Left renal cortex interstitium (tissue), 4 donors: ENCODE measurements at regions not wholly inside any gene's neighbourhood (a gene's known extent, or its start where the extent isn't known, plus 50 kb on each side); places are given as distances from the start of the nearest gene placed in this dataset.
"Not testable (repeated sequence)": the region's sequence is repeated elsewhere in the genome, so short reads cannot be mapped to it uniquely, and the experiment has no call there.

Source experiments
- DNase-seq, 4 donors: peaks; one replicate each; pipeline ENCODE4 v3.0.0-alpha.2; 2013; ENCODE audit warnings: low read depth in 4 of 4, low spot score in 2 of 4, missing footprints in 1 of 4

- not testable (repeated sequence) for DNase-seq
Measured at GRCh38 chr2:114018464-114018863, 128.6 kb downstream of the ACTR3 start.

GRCh38 chr2:114020668-114021067 lies 130.8 kb downstream of the ACTR3 start:
- no peak for DNase-seq

DNA sequence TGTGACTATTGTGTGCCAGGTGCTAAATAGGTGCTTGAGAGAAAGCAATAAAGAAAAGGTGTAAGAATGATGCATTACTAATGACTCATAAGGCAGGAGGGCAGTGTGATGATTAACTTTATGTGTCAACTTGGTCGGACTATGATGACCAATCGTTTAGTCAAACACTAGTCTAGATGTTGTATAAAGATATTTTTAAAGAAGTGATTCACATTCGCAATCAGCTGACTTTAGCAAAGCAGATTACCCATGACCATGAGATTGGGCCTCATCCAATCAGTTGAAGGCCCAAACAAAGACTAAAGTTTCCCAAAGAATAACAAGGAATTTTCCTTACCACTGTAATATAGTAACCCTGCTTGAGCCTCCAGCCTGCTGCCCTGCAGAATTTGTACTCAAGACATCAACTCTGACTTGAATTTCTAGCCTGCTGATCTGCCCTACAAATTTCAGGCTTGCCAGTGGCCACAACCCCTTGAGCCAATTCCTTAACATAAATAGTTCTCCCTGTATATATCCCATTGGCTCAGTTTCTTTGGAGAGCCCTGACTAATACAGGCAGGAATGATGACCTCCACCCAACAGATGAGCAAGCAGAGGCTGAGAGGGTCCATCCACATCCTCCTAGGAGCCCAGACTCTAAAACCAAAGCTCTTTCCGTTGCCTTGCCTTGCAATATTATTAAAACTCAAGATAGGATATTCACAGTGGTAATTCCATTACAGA lies 132.6 kb downstream of the ACTR3 start:
- no peak for DNase-seq

- no peak for DNase-seq
Measured at GRCh38 chr2:114024326-114024725, 134.4 kb downstream of the ACTR3 start.

- DNase-seq = no peak
Measured at GRCh38 chr2:114025030-114025429, 135.1 kb downstream of the ACTR3 start.

- no peak for DNase-seq
Measured at GRCh38 chr2:114027437-114027836, 137.5 kb downstream of the ACTR3 start.

GRCh38 chr2:114031605-114032505 lies 142.0 kb downstream of the ACTR3 start:
- no peak for DNase-seq

- DNase-seq = no peak
Measured at GRCh38 chr2:114032705-114033104, 142.8 kb downstream of the ACTR3 start.

- no peak for DNase-seq
Measured at GRCh38 chr2:114034742-114035141, 144.9 kb downstream of the ACTR3 start.

GRCh38 chr2:114038710-114039109 lies 148.8 kb downstream of the ACTR3 start:
- no peak for DNase-seq

GRCh38 chr2:114039677-114040076 lies 149.8 kb downstream of the ACTR3 start:
- DNase-seq = no peak

GRCh38 chr2:114040826-114041225 lies 150.9 kb downstream of the ACTR3 start:
- DNase-seq = no peak

GRCh38 chr2:114044985-114045384 lies 155.1 kb downstream of the ACTR3 start:
- no peak for DNase-seq

GRCh38 chr2:114046373-114046772 lies 156.5 kb downstream of the ACTR3 start:
- DNase-seq = no peak

DNA sequence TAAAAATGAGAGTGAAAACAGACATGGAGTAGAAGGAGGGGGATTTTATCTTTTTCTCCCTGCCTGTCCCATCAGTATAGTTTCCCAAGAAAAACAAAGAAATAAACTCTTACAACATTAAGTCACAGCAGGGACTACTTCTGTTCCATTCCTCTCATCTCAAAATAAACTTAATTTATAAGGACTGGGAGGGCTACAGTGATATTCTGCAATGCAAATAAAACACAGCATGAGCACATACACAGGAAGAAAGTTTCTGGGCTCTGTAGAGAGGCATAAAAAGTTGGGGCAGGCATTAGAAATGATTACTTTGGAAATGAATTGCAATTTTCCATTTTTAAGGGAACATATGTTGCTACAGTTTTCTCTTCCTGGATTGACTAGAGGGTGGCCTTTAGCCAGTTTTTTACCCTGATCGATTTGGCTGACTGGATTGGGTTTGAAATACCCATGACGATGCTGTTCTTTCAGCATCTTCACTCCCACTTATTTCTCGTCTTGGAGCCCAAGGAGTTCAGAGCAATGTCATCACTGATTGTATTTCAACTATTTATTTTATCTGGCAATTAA lies 157.1 kb downstream of the ACTR3 start:
- DNase-seq = no peak

GRCh38 chr2:114049280-114049679 lies 159.4 kb downstream of the ACTR3 start:
- no peak for DNase-seq

DNA sequence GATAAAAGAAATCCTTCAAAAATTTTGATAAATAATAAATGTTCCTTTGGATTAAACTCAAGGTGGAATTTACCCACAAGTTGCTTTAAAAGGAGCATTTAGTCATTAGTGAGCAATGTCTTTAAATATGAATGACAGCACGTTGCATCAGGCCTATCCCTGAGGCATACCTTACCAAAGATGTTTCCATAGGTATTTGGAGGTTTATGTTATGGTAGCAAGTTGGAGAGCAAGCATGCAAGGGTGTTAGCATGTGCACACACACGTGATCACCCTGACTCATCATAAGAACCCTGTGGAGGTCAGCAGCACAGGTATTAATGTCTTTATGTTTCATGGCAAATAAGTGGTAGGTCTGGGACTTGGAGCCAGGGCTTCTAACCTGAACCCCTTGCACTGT lies 159.9 kb downstream of the ACTR3 start:
- DNase-seq = no peak

DNA sequence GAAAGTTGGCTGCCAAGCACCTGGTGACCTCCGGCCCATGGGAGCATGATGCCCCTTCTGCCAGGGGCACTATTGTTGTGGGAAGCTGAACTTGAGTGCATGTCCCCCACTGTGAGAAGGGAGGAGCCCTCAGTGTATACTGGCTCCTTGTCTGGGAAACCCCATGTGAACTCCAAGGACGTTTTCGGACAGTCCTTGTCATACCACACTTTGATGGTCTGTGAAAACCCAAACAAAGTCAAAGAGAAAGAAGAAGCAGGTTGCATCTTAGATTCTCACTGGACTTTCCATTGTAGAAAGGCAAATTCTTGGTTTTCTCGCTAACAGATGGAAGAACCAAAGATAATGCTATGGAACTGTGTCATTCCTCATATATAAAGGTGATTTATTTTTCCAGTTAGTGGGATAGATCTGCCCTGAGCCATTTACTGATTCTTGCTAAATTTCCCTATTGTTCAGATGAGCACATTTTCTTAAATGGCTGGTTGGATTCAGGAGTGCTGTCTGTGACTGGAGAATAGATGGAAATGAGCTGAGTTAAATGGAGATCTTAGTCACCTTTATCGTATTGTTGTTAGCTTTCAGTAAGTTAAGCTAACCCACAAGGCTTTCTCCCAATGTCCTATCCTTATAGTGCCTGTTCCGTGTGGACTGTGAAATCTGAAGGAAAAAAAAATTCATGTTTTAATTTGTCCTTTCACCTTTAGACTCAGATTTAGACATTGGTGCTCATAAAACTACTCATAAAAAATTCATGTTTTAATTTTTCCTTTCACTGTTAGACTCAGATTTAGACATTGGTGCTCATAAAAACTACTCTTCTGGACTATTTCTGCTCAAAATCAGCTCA lies 166.6 kb downstream of the ACTR3 start:
- no peak for DNase-seq

DNA sequence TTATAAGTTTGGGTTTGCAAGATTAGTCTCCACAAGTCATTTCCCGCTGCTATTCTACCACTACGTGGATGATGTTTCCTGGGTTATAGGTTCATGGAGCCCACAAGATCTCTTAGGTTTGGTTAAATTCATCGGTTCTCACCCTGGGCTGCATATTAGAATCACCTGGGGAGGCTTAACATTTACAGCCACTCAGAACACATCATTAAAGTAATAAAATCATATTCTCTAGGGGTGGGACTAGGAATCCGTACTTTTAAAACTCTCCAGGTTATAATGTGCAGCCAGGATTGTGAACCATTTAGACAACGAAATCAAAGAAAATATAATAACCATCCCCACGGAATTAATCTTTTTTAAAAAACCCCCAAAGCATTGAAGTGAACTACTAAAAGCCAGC lies 167.7 kb downstream of the ACTR3 start:
- DNase-seq = no peak

- DNase-seq = no peak
Measured at GRCh38 chr2:114061566-114062098, 171.7 kb downstream of the ACTR3 start.
